Tongue (tissue), 1 donor: ENCODE measurements at regions not wholly inside any gene's neighbourhood (a gene's known extent, or its start where the extent isn't known, plus 50 kb on each side); places are given as distances from the start of the nearest gene placed in this dataset.

ENCODE experiments used
- DNase-seq: peaks from one replicate; pipeline ENCODE4 v3.0.0-alpha.2; 2015

DNA sequence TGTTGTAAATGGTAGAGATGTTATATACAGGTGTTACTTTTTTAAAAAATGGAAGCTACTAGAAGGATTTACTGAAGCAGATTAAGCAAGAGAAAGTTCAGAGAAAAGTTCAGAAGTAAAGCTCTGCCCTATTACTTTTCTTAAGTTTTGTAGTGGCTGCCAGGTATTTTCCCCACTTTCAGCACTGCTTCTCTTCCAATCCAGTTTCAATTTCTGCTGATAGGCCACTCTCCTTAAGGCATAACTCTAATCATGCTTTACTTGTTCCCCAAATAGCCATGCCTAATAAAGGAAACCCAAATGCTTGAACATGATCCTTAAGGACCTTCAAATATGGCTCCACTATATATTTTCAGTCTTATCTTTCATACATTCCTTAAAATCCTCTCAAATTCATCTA is 880.8 kb upstream of the CDH2 start:
- DNase-seq, result no peak

DNA sequence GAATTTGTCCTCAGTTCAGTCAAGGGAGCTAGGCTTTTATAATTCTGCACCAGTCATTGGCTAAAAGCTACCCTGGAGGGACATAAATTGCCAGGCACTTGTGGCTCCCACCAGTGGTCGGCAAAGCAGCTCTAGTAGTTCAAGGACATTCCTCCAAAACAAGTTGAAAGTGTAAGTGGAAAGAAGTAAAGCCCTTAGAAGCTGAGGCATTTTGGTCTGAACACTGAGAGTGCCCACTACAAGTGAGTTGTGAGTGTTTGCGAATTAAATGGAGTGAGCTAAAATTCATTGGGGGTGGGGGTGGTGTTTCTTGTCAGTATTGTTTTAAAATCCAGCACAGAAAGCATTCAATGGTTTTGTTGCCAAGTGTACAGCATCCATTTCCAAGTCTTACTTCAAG is 879.9 kb upstream of the CDH2 start:
- no peak for DNase-seq

DNA sequence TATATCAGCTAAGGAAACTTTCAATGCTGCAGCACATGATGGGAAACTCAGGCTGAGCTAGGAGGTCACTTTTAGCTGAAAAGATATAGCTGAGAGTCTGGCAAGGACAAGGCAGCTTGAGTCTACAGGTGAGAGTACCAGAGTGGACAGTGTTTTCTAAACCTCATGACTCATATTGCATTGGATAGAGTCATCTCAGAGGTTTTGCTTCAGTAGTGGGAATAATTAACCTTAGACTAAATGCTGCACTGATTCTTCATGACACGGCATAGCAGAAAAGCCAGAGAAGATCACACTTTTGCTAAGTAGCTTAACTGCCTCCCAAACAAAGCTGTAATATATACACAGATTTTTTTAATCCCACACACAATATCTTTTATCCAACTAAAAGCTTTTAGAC is 865.0 kb upstream of the CDH2 start:
- no peak for DNase-seq

DNA sequence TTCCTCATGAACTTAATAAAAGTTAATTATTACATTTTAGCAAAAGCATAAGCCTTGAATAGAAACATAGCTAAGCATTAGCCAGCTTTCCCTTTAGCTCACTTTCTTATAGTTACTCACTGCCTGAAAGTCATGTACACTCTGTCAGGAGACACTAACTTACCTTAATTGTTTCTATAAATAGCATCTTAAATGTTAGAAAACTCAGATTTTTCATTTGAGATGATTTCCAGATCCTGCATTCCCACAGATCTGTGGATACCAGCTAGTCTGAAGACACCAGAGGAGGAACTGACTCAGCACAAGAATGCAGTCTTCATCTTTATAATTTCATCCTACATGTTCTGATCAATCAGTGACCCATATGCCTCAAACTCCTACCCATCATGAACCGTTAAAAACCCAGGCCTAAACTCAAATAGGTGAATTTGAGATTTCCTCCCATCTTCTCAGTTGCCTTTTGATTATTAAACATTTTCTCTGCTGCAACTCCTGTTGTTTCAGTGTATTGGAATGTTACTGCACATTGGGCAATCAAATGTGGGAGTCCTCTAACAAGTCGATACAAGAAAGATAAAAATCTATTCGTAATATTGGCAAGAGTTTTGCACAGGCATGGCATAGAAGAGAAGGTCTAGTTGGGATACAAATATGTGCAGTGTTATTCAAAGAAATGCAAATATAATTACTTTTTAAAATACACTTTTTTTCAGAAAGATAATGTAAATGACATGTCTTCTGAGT is 857.4 kb upstream of the CDH2 start:
- DNase-seq, result no peak

- DNase-seq, result no peak
Measured at GRCh38 chr18:29028560-29028959, 851.6 kb upstream of the CDH2 start.

DNA sequence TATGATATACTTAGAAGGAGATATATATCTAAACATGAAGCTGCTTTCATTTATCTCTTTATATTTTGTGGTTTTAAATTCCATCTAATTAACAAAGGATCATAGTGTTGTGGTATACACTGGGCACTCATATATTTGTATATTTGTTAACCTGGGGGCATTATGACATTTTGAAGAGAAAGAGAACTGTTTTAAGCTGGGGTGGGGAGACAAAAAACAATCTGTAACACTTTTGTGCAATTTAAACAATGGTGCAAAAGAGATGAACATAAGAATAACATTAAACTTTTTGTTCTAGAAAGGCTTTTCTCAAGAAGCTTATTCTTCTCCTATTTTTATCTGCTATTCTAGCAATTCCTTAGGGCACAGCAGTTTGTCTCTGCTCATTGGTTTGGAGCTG is 842.0 kb upstream of the CDH2 start:
- DNase-seq, result no peak

GRCh38 chr18:29012883-29013465 is 836.0 kb upstream of the CDH2 start:
- no peak for DNase-seq

DNA sequence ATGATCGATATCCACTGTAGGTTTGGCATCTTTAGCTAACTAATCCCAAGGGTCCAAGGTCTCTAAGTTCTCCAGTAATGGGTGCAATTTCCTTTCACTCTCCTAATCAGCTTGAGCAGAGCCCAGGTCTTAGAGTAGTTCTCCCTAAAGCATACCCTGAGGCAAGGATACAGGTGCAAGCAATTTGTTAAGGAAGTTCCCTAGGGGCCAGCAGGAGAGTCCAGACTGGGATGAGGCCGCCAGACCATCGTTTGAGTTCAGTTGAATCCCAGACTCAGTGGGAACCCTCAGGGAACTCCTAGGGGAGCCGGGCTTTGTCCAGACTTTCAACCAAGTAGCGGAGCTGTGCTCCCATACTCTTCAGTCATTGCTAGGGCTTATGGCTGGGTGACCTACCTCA is 835.4 kb upstream of the CDH2 start:
- no peak for DNase-seq

GRCh38 chr18:29009250-29009803 is 832.4 kb upstream of the CDH2 start:
- DNase-seq, result no peak

- DNase-seq, result no peak
Measured at GRCh38 chr18:29008809-29009208, 831.9 kb upstream of the CDH2 start.

DNA sequence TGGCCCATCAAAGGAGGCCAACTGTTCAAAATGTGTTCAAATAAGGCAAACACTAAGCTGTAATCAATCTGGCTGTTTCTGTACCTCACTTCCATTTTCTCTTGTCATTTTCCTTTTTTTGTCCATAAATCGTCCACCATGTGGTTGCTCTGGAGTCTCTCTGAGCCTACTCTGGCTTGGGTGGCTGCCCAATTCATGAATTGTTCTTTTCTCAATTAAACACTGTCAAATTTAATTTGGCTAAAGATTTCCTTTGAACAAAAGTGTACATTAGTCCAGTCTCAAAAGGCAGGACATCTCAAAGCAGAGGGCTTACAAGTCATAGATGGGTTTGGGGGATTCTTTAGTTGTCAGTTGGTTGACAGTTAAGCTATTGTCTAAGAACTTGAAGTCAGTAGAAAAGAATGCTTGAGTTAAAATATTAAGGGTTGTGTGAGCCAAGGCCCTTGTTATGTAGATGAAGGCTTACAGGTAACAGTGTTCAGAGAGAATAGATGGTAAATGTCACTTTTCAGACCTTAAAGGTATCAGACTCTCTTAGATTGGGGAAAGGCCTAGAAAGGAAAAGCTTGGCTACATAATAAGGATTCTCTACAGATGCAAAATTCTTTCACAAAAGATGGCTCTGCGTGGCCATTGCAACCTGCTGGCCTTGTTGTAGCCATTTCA is 831.2 kb upstream of the CDH2 start:
- DNase-seq, result no peak

DNA sequence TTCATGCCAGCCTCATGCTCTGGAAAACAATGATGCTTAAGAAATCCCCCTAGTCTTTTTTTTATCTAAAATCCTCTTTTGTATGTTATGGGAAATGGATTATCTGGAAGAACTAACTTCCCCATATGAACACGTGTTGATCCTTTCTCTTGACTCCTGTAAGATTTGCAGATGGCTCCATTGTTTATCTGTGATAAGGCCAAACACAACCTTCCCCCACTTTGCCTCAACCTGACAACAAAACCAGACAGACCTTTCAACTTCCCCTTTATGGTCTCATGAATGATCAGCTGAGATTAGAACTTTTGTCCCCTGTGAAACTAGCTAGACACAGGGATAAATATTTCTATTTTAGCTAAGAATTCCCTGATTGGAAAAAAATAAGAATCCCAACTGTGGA is 828.0 kb upstream of the CDH2 start:
- no peak for DNase-seq

GRCh38 chr18:29003194-29003593 is 826.3 kb upstream of the CDH2 start:
- DNase-seq, result peak; percentile 1

DNA sequence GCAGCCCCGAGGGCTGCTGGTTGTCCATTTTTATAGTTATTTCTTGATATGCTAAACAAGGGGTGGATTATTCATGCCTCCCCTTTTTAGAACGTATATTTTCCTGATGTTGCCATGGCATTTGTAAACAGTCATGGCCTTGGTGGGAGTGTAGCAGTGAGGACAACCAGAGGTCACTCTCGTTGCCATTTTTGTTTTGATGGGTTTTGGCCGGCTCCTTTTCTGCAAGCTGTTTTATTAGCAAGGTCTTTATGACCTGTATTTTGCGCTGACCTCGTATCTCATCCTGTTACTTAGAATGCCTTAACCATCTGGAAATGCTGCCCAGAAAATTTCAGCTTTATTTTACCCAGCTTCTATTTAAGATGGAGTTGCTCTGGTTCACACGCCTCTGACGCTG is 825.8 kb upstream of the CDH2 start:
- no peak for DNase-seq

- DNase-seq, result no peak
Measured at GRCh38 chr18:28999726-29000125, 822.8 kb upstream of the CDH2 start.

DNA sequence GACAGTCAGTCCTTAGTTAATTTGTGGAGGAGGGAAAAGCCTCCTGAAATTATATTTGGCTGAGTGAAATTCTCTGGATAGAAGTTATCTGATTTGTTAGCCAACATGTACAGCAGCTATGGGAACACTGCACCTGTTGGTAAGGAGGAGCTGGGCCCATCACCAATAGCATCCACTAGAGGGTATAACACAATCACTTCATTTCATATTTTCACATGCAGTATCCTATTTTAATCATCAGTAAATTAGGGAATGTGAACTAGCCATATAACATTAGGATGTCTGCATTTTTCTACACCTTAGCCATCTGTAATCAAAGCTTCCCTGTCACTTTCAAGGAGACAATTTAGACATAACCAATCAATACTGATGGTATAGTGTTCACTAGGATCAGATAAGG is 818.4 kb upstream of the CDH2 start:
- no peak for DNase-seq

DNA sequence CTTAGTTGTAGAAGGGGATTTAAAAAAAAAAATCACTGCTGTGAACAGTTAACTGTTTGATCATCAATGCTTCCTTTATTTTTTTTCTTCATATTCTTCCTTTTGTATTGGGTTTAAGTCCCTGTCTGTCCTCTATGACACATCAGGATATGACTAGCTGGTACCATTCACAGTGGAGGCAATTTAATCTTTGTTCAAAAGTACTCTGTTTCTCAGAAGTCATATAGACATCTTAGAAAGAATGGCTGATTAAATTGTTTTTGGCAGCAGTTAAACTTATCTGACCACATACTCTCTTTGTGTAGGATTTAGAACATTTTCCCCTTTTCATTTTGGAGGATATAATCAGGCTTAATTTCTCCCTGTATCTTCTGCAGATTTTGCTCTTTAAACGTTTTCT is 807.8 kb upstream of the CDH2 start:
- DNase-seq, result no peak

DNA sequence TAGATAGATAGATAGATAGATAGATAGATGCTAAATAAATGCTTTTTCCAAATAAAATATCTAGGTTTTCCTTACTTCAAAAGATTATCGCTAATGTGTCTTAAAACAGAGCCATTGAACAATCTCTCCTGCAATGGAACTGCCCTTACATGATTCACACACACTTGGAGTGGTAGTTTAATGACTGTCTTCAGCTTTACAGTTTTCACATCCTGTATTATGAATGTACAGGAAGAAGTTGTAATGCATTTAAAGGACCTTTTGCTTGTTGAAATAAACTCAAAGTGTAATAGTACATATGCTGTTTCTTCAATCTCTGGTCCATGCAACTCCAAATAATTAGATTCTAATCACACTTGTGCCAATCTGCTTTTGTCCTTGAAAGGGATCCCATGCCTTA is 797.6 kb upstream of the CDH2 start:
- no peak for DNase-seq

DNA sequence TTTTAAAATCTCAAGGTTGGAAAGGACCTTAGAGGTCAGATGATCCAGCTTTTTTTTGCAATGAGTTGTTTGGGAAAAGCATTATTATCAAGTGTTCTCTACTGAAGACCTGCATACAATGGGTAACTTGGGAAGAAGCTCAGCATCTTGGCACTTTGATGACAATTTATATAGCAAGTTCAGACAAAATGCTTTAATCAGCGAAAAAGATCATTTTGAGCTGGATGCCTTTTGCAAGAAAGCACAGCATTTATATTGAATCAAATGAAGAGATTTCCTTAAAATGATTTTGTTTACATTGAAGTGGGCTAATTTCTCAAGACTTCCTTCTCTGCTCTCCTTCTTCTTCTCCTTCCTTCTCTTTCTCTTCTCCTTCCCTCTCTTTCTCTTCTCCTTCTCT is 796.4 kb upstream of the CDH2 start:
- DNase-seq, result no peak

DNA sequence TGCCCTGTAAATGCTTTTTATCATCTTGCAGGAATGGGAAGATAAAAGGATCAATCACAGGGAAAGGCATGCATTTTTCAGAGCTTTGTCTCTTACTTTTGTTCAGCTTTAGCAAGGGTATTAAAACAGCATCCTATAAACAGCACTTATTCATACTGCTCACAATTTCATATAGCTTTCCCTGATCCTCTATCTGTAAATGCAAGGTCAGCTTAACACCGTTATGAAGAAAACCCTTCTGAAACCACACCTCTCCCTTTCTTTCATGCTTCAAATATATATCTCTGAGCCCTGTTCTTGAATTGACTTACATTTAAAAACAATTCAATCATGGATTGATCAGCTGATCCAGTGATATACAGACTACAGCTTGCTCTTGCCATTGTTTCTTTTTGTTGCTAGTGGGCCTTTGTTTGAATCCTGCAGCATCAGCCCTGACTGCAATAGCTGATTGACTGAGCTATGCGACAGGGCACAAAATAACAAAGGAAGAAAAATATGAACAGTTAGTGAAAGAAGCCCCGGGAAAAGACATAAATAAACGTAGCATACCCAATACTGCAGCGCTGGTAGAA is 795.5 kb upstream of the CDH2 start:
- no peak for DNase-seq

DNA sequence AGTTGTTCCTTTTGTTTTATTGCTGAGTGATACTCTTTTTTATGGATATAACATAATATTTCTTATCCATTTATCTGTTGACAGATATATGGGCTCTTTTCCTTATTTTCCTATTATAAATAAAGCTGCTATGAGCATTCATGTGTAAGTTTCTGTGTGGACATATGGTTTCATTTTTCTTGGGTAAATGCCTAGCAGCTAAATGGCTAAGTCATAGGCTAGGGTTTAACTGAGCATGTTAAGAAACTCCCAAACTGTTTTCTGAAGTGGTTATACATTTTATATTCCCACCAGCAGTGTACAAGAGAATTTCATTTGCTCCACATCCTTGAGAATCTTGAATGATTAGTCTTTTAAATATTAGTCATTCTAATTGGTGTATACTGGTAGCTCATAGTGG is 786.6 kb upstream of the CDH2 start:
- no peak for DNase-seq

DNA sequence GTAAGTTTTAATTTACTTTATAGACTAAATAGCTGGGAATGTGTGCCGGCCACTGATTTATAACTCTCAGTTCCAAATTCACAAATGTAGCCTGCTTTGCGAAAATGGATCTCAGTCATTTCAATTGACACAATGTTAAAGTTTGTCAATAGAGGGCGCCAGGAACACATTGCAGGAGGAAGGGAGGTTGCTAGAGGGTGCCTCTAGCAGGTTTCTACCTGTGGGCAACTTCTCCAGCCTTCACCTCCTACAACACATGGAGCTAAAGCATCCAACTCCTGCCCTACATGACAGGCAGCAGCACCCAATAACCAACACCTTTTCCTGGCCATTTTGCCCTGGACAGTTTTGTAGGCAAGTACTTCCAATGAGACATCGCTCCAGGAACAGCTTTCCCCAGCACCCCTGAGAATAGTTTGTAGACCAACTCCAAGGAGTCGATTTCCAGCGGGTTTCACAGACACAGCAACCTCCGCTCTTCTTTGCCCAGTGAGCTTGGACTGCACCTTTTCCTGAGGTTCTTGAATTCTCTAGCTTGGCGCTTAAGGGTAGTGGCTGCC is 784.8 kb upstream of the CDH2 start:
- peak; percentile 18 for DNase-seq

DNA sequence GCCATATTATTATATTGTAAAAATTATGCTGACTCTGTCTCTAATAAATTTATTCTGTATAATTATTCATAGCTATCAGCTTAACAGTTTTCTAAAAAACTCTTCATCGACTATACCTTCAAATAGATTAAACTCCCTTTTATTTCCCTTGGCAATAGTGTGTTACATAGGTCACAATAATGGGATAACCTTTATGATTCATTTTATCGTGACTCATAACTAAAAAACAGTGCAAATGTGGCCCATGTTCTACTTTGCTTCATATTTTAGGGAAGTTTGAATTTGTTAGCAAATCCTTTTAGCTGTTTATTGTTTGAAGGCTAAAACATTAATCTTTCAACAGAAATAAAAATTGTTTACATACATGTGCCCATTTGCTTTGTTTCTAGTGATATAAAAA is 783.2 kb upstream of the CDH2 start:
- no peak for DNase-seq
